ENCODE measurements at regions not wholly inside any gene's neighbourhood (a gene's known extent, or its start where the extent isn't known, plus 50 kb on each side); places are given as distances from the start of the nearest gene placed in this dataset.

DNA sequence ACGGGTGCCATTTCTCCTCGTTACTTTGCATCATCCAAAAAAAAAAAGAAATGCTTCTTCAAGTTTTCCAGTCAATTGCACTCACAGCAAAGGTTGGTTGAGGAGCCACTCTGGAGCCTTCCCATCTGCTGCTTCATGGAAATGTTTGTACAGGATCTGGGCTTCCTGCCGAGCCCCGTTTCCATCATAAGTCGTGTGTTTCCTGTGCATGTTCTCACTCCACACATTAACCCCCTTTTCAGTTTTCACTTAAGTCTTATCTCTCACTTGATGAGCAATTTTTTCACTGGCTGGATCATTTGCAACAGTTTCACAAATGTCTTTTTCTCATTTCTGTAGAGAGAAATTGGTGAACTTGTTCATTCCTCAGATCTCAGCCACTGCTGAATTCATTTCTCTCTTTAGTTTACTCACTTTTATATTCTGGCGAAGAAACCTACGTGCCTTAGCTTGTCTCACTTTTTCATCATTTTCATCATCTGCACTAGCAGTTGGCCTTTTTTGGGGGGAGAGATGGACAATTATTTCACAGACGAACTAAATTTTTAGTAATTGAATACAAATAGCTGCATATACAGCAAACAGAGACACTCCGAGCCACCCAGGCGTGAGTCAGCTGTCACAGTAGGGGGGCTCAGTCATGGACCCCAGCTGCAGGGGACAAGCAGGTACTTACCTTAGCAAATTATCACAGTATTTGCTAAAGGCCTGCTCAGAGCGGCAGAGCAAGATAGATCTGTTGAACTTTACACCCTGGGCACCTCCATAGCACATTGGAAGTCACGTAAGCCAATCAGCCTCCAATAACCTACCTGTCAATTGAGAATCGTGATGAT, 750.8 kb upstream of the ID2 start:
- TF ChIP-seq EZH2phosphoT487 (IDR thresholded peaks at IDR 0.05; ENCODE audit: borderline replicate concordance), result no peak
- TF ChIP-seq, protein P1, sequence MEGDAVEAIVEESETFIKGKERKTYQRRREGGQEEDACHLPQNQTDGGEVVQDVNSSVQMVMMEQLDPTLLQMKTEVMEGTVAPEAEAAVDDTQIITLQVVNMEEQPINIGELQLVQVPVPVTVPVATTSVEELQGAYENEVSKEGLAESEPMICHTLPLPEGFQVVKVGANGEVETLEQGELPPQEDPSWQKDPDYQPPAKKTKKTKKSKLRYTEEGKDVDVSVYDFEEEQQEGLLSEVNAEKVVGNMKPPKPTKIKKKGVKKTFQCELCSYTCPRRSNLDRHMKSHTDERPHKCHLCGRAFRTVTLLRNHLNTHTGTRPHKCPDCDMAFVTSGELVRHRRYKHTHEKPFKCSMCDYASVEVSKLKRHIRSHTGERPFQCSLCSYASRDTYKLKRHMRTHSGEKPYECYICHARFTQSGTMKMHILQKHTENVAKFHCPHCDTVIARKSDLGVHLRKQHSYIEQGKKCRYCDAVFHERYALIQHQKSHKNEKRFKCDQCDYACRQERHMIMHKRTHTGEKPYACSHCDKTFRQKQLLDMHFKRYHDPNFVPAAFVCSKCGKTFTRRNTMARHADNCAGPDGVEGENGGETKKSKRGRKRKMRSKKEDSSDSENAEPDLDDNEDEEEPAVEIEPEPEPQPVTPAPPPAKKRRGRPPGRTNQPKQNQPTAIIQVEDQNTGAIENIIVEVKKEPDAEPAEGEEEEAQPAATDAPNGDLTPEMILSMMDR (conservative IDR thresholded peaks at IDR 0.05; ENCODE audit: low read length), result no peak

Data from Loucy (cell line).